GM23338 (cell line): ENCODE measurements at regions not wholly inside any gene's neighbourhood (a gene's known extent, or its start where the extent isn't known, plus 50 kb on each side); places are given as distances from the start of the nearest gene placed in this dataset.

ENCODE experiments used
- EZH2 ChIP-seq: fragments of 200-600 bp; sonication (generic); IDR thresholded peaks from one replicate; pipeline ENCODE4 v1.8.0; 2017; ENCODE audit warnings: antibody characterized with exemption, mild to moderate bottlenecking, low read depth; ENCODE audit not compliant: unreplicated experiment
- EZH2phosphoT487 ChIP-seq: fragments of 200-600 bp; sonication (generic); IDR thresholded peaks from one replicate; pipeline ENCODE4 v1.8.1; 2018; ENCODE audit warnings: antibody characterized with exemption; ENCODE audit not compliant: unreplicated experiment
- NANOG ChIP-seq: IDR thresholded peaks from 2 replicates; pipeline ENCODE4 v1.6.1; 2016; ENCODE audit warnings: antibody characterized with exemption, borderline replicate concordance
- POLR2AphosphoS5 ChIP-seq: IDR thresholded peaks from 2 replicates; pipeline ENCODE4 v1.6.1; 2016; ENCODE audit warnings: antibody characterized with exemption, low read depth
- ZNF114 ChIP-seq: fragments of 250-450 bp; sonication (Bioruptor Pico); IDR thresholded peaks from 2 replicates; pipeline ENCODE4 v1.5.0; 2020; ENCODE audit warnings: mild to moderate bottlenecking, moderate library complexity
- ZNF331 ChIP-seq: fragments of 250-450 bp; sonication (Bioruptor Pico); IDR thresholded peaks from 2 replicates; pipeline ENCODE4 v1.5.0; 2020; ENCODE audit warnings: low read depth, mild to moderate bottlenecking, moderate library complexity
- TF ChIP-seq, protein P1 (sequence below): fragments of 250-450 bp; sonication (Bioruptor Pico); IDR thresholded peaks from 2 replicates; pipeline ENCODE4 v1.5.0; 2020; ENCODE audit warnings: mild to moderate bottlenecking, moderate library complexity
- TF ChIP-seq, protein P2 (sequence below), 2 experiments: fragments of 200-600 bp in 1 of 2; sonication (generic) in 1 of 2; conservative IDR thresholded peaks; 2 replicates each; pipeline versions ENCODE4 v1.5.1 to v1.6.1; 2016 to 2017; ENCODE audit warnings: antibody characterized with exemption in 2 of 2, low read depth in 2 of 2, mild to moderate bottlenecking in 2 of 2, moderate library complexity in 1 of 2
- TF ChIP-seq, protein P3 (sequence below): IDR thresholded peaks from one replicate; pipeline ENCODE4 v1.6.1; 2018; ENCODE audit warnings: antibody characterized with exemption; ENCODE audit not compliant: unreplicated experiment
- TF ChIP-seq, protein P4 (sequence below): IDR thresholded peaks from 2 replicates; pipeline ENCODE4 v1.6.1; 2016; ENCODE audit warnings: antibody characterized with exemption

DNA sequence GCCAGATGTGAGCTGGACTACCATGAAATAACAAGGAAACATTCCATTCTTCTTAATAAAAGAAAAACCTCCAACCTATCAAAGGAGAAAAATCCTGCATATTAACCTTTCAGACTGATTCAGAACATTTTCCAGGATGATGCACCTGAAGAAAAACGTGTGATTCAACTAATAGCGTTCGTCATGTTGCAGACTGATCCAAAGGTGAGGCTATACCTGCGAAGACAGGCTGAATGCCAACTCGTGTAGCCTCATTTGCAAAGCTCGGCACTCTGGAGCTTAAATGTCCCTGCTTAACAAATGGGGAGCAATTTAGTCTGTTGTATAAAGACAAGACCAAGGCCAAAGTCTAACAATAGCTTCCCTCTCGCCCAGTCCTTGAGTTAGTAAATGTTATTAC lies 172.0 kb upstream of the NOCT start (continued):
- TF ChIP-seq, protein P1, sequence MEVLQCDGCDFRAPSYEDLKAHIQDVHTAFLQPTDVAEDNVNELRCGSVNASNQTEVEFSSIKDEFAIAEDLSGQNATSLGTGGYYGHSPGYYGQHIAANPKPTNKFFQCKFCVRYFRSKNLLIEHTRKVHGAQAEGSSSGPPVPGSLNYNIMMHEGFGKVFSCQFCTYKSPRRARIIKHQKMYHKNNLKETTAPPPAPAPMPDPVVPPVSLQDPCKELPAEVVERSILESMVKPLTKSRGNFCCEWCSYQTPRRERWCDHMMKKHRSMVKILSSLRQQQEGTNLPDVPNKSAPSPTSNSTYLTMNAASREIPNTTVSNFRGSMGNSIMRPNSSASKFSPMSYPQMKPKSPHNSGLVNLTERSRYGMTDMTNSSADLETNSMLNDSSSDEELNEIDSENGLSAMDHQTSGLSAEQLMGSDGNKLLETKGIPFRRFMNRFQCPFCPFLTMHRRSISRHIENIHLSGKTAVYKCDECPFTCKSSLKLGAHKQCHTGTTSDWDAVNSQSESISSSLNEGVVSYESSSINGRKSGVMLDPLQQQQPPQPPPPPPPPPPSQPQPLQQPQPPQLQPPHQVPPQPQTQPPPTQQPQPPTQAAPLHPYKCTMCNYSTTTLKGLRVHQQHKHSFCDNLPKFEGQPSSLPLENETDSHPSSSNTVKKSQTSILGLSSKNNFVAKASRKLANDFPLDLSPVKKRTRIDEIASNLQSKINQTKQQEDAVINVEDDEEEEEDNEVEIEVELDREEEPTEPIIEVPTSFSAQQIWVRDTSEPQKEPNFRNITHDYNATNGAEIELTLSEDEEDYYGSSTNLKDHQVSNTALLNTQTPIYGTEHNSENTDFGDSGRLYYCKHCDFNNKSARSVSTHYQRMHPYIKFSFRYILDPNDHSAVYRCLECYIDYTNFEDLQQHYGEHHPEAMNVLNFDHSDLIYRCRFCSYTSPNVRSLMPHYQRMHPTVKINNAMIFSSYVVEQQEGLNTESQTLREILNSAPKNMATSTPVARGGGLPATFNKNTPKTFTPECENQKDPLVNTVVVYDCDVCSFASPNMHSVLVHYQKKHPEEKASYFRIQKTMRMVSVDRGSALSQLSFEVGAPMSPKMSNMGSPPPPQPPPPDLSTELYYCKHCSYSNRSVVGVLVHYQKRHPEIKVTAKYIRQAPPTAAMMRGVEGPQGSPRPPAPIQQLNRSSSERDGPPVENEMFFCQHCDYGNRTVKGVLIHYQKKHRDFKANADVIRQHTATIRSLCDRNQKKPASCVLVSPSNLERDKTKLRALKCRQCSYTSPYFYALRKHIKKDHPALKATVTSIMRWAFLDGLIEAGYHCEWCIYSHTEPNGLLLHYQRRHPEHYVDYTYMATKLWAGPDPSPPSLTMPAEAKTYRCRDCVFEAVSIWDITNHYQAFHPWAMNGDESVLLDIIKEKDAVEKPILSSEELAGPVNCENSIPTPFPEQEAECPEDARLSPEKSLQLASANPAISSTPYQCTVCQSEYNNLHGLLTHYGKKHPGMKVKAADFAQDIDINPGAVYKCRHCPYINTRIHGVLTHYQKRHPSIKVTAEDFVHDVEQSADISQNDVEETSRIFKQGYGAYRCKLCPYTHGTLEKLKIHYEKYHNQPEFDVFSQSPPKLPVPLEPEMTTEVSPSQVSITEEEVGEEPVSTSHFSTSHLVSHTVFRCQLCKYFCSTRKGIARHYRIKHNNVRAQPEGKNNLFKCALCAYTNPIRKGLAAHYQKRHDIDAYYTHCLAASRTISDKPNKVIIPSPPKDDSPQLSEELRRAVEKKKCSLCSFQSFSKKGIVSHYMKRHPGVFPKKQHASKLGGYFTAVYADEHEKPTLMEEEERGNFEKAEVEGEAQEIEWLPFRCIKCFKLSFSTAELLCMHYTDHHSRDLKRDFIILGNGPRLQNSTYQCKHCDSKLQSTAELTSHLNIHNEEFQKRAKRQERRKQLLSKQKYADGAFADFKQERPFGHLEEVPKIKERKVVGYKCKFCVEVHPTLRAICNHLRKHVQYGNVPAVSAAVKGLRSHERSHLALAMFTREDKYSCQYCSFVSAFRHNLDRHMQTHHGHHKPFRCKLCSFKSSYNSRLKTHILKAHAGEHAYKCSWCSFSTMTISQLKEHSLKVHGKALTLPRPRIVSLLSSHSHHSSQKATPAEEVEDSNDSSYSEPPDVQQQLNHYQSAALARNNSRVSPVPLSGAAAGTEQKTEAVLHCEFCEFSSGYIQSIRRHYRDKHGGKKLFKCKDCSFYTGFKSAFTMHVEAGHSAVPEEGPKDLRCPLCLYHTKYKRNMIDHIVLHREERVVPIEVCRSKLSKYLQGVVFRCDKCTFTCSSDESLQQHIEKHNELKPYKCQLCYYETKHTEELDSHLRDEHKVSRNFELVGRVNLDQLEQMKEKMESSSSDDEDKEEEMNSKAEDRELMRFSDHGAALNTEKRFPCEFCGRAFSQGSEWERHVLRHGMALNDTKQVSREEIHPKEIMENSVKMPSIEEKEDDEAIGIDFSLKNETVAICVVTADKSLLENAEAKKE (CRISPR knock-in tag) = no peak
- TF ChIP-seq EZH2phosphoT487 = no peak
- no peak for TF ChIP-seq EZH2
- TF ChIP-seq, protein P2, sequence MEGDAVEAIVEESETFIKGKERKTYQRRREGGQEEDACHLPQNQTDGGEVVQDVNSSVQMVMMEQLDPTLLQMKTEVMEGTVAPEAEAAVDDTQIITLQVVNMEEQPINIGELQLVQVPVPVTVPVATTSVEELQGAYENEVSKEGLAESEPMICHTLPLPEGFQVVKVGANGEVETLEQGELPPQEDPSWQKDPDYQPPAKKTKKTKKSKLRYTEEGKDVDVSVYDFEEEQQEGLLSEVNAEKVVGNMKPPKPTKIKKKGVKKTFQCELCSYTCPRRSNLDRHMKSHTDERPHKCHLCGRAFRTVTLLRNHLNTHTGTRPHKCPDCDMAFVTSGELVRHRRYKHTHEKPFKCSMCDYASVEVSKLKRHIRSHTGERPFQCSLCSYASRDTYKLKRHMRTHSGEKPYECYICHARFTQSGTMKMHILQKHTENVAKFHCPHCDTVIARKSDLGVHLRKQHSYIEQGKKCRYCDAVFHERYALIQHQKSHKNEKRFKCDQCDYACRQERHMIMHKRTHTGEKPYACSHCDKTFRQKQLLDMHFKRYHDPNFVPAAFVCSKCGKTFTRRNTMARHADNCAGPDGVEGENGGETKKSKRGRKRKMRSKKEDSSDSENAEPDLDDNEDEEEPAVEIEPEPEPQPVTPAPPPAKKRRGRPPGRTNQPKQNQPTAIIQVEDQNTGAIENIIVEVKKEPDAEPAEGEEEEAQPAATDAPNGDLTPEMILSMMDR (conservative IDR thresholded peaks at IDR 0.05; ENCODE audit: low read depth in 2 of 2) = no peak
- no peak for TF ChIP-seq ZNF331
- TF ChIP-seq, protein P3, sequence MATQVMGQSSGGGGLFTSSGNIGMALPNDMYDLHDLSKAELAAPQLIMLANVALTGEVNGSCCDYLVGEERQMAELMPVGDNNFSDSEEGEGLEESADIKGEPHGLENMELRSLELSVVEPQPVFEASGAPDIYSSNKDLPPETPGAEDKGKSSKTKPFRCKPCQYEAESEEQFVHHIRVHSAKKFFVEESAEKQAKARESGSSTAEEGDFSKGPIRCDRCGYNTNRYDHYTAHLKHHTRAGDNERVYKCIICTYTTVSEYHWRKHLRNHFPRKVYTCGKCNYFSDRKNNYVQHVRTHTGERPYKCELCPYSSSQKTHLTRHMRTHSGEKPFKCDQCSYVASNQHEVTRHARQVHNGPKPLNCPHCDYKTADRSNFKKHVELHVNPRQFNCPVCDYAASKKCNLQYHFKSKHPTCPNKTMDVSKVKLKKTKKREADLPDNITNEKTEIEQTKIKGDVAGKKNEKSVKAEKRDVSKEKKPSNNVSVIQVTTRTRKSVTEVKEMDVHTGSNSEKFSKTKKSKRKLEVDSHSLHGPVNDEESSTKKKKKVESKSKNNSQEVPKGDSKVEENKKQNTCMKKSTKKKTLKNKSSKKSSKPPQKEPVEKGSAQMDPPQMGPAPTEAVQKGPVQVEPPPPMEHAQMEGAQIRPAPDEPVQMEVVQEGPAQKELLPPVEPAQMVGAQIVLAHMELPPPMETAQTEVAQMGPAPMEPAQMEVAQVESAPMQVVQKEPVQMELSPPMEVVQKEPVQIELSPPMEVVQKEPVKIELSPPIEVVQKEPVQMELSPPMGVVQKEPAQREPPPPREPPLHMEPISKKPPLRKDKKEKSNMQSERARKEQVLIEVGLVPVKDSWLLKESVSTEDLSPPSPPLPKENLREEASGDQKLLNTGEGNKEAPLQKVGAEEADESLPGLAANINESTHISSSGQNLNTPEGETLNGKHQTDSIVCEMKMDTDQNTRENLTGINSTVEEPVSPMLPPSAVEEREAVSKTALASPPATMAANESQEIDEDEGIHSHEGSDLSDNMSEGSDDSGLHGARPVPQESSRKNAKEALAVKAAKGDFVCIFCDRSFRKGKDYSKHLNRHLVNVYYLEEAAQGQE = no peak
- no peak for TF ChIP-seq NANOG
- TF ChIP-seq POLR2AphosphoS5 = no peak
- TF ChIP-seq, protein P4, sequence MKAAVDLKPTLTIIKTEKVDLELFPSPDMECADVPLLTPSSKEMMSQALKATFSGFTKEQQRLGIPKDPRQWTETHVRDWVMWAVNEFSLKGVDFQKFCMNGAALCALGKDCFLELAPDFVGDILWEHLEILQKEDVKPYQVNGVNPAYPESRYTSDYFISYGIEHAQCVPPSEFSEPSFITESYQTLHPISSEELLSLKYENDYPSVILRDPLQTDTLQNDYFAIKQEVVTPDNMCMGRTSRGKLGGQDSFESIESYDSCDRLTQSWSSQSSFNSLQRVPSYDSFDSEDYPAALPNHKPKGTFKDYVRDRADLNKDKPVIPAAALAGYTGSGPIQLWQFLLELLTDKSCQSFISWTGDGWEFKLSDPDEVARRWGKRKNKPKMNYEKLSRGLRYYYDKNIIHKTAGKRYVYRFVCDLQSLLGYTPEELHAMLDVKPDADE = no peak
- TF ChIP-seq ZNF114 (CRISPR knock-in tag) = no peak
